ENCODE measurements at regions not wholly inside any gene's neighbourhood (a gene's known extent, or its start where the extent isn't known, plus 50 kb on each side); places are given as distances from the start of the nearest gene placed in this dataset.

DNA sequence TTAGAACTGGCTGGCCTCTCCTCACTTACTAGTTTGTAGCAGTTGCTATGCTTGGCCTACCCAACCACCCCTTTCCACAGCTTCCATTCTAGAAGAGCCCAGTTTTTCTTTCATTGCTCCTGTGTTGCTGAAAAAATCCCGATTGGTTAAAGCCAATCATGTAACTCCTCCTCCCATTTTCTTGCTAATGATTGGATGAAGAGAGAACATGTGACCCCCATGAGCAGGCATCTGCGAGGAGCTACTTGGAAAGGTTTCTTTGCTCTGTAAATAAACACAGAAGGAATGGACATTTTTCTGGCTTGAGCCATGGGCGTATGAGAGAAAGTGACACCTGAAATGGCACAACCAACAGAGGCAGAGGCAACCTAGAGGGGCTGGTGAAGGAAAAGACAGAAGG is 773.8 kb upstream of the TBX3 start:
- Histone ChIP-seq H3K9me3 (no peaks in the 10 kb centered on the region), H3K36me3 (no peaks in the 10 kb centered on the region), H3K4me3 (no peak overlapping the region), H3K27me3 (no peaks in the 10 kb centered on the region), H3K4me1 (no peaks in the 10 kb centered on the region), H3K27ac (no peak overlapping the region)
- no peak for DNase-seq (ENCODE audit: low spot score in 2 of 2)
- TF ChIP-seq, protein P1, sequence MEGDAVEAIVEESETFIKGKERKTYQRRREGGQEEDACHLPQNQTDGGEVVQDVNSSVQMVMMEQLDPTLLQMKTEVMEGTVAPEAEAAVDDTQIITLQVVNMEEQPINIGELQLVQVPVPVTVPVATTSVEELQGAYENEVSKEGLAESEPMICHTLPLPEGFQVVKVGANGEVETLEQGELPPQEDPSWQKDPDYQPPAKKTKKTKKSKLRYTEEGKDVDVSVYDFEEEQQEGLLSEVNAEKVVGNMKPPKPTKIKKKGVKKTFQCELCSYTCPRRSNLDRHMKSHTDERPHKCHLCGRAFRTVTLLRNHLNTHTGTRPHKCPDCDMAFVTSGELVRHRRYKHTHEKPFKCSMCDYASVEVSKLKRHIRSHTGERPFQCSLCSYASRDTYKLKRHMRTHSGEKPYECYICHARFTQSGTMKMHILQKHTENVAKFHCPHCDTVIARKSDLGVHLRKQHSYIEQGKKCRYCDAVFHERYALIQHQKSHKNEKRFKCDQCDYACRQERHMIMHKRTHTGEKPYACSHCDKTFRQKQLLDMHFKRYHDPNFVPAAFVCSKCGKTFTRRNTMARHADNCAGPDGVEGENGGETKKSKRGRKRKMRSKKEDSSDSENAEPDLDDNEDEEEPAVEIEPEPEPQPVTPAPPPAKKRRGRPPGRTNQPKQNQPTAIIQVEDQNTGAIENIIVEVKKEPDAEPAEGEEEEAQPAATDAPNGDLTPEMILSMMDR (IDR thresholded peaks at IDR 0.05) = no peak
- TF ChIP-seq POLR2AphosphoS5 (IDR thresholded peaks at IDR 0.05) (no peak), POLR2A (IDR thresholded peaks at IDR 0.05) (no peak)
- intact Hi-C loops (cut with DNase I; ENCODE audit: low total_unique reads) = no loop called here

DNA sequence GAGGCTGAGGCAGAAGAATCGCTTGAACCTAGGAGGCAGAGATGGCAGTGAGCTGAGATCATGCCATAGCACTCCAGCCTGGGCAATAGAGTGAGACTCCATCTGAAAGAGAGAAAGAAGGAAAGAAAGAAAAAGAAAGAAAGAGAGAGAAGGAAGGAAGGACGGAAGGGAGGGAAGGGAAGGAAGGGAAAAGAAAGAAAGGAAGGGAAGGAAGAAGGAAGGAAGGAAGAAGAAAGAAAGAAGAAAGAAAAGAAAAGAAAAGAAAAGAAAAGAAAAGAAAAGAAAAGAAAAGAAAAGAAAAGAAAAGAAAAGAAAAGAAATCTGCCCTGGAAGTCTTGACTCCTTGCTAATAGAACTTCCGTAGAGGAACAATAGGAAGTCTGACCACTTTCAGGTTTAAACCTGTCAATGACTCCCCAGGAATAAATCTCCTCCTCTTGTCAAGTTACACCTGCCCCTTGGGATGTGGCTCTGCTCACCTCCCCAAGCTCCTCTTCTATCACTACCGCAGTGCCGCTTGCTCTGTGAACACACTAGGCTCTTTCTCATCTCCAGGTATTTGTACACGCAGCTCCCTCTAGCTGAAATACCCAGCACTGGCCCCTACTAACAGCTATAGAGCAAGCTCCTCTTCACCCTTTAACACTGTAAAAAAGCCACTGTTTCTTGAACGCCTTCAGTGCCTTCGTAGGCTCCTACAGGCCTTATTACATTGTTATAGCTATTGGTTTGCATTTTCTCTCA is 773.1 kb upstream of the TBX3 start:
- no peak for DNase-seq (ENCODE audit: low spot score in 2 of 2)
- no peak for TF ChIP-seq POLR2A (IDR thresholded peaks at IDR 0.05)
- H3K36me3 ChIP-seq = no peaks in the 10 kb centered on the region
- intact Hi-C loops (cut with DNase I; ENCODE audit: low total_unique reads) = no loop called here
- H3K4me1 ChIP-seq = no peaks in the 10 kb centered on the region
- H3K27me3 ChIP-seq = no peaks in the 10 kb centered on the region
- H3K27ac ChIP-seq = no peak overlapping the region
- no peaks in the 10 kb centered on the region for H3K9me3 ChIP-seq
- H3K4me3 ChIP-seq = no peak overlapping the region

DNA sequence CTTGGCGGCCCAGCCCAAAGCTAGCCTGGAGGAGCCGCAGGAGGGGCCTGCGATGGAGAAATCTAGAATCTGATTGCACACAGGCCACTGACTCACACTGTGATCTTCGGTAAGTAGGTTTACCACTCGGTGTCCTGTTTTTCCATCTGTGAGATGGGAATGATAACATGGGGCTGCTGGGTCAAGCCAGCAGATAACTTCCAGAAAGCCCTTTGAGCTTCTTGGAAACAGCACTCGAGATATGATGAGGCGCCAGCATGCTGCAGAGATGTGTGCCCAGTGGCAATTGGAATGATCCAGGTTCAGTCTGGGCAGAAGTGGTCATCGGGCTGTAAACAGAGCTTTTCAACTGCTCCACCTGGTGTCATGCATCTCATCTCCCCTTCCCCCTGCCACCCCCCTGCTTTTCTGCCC is 771.3 kb upstream of the TBX3 start:
- no peak for TF ChIP-seq POLR2AphosphoS5 (IDR thresholded peaks at IDR 0.05)
- TF ChIP-seq, protein P1 (IDR thresholded peaks at IDR 0.05) = no peak
- no peak for TF ChIP-seq POLR2A (IDR thresholded peaks at IDR 0.05)
- Histone ChIP-seq H3K27ac (no peak overlapping the region), H3K27me3 (no peaks in the 10 kb centered on the region), H3K36me3 (no peaks in the 10 kb centered on the region), H3K9me3 (no peaks in the 10 kb centered on the region), H3K4me1 (no peaks in the 10 kb centered on the region), H3K4me3 (no peak overlapping the region)
- no peak for DNase-seq (ENCODE audit: low spot score in 2 of 2)
- intact Hi-C loops (cut with DNase I; ENCODE audit: low total_unique reads) = no loop called here

DNA sequence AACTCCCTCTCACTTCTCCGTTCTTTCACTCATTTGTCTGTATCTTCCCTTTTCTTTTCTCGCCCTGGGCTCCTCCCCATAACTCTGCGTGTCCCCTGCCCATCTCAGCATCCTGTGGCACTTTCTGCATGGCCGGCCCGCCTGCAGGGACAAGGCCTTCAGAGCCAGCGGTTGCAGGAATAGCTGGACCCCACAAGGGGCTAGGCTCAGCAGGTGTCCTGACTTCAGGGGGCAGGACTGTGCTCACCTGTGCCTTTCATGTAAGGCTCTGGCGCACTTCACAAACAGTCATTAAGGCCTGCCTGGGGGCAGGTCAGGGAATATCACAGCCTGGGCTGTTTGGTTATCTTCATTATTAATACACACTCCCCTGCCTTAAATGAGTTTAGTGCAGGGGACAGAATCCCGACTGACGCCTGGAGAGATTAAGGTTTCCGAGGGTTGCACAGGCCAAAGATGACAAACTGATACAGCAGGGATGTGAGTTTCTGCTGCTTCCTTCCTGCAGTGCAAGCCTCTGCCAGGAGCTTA is 768.8 kb upstream of the TBX3 start:
- no peaks in the 10 kb centered on the region for H3K9me3 ChIP-seq
- intact Hi-C loops (cut with DNase I; ENCODE audit: low total_unique reads) = no loop called here
- H3K4me1 ChIP-seq = no peaks in the 10 kb centered on the region
- H3K27me3 ChIP-seq = no peaks in the 10 kb centered on the region
- no peak for DNase-seq (ENCODE audit: low spot score in 2 of 2)
- TF ChIP-seq POLR2AphosphoS5 (IDR thresholded peaks at IDR 0.05) (no peak), POLR2A (IDR thresholded peaks at IDR 0.05) (no peak)
- TF ChIP-seq, protein P1 (IDR thresholded peaks at IDR 0.05) = no peak
- H3K27ac ChIP-seq = no peak overlapping the region
- H3K4me3 ChIP-seq = no peak overlapping the region
- H3K36me3 ChIP-seq = no peaks in the 10 kb centered on the region

DNA sequence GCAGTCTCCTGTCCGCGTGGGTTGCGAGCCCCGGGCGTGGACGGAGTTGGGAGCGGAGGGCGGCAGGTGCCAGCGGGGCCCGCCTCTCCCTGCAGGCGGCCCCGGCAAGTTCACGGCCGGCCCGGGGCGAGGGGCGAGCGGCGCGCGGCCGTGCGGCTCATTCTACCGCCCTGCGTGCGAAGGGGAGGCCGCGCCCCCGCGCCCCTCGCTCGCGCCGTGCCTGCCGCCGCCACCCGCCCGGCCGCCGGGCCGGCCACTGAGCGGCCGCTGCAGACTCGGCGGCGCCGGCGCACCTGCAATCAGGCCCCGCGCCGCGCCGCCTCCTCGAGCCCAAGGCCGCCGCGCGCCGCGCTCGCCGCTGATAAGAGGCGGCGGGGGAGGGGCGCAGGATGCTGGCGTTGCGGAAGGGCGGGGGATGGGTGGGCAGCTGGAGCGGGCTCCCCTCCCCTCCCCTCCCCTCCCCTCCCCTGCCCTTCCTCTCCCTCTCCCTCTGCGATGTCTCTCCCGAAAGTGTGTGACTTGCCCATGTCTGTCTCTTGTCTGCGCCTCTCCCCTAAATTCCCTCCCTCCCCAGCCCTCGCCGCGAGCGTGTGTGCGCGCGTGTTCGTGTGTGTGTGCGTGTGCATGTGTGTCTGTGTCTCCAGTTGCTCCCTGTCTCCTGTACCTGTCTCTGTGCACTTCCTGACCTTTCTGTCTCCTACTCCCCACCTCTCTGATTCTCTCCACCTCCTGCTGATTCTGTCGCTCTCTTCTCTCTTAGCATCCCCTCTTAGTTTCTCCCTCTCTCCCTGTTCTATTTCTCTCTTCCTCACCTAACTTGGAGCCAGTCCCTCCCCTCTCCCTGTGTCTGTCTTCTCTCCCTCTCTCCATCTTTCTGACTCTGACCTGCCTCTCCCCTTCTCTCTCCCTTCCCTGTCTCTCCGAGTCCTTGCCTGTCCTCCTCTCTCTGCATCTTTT is 768.1 kb upstream of the TBX3 start:
- no peaks in the 10 kb centered on the region for H3K4me1 ChIP-seq
- H3K36me3 ChIP-seq = no peaks in the 10 kb centered on the region
- no peak for DNase-seq (ENCODE audit: low spot score in 2 of 2)
- peak overlapping the region; percentile 23 to 65 (median 49) for H3K4me3 ChIP-seq
- no peaks in the 10 kb centered on the region for H3K27me3 ChIP-seq
- TF ChIP-seq, protein P1 (IDR thresholded peaks at IDR 0.05) = no peak
- no peak for TF ChIP-seq POLR2A (IDR thresholded peaks at IDR 0.05)
- no peak for TF ChIP-seq POLR2AphosphoS5 (IDR thresholded peaks at IDR 0.05)
- intact Hi-C loops (cut with DNase I; ENCODE audit: low total_unique reads) = no loop called here
- H3K9me3 ChIP-seq = no peaks in the 10 kb centered on the region
- no peak overlapping the region for H3K27ac ChIP-seq
